HCT116 (cell line): ENCODE measurements at regions not wholly inside any gene's neighbourhood (a gene's known extent, or its start where the extent isn't known, plus 50 kb on each side); places are given as distances from the start of the nearest gene placed in this dataset.

Source experiments
- CEBPB ChIP-seq: IDR thresholded peaks from 2 replicates; pipeline ENCODE4 v1.6.1; 2012; ENCODE audit warnings: low read depth
- EZH2 ChIP-seq: fragments of 200-600 bp; sonication (generic); IDR thresholded peaks from 2 replicates; pipeline ENCODE4 v1.6.1; 2017; ENCODE audit warnings: antibody characterized with exemption, mixed run types
- EZH2phosphoT487 ChIP-seq: fragments of 200-600 bp; IDR thresholded peaks from 2 replicates; pipeline ENCODE4 v1.6.1; 2018; ENCODE audit warnings: antibody characterized with exemption, borderline replicate concordance
- JUND ChIP-seq: IDR thresholded peaks from 2 replicates; pipeline ENCODE4 v1.6.1; 2012
- POLR2A ChIP-seq: IDR thresholded peaks from 2 replicates; pipeline ENCODE4 v1.7.0; 2011; ENCODE audit warnings: borderline replicate concordance; ENCODE audit not compliant: insufficient read depth, insufficient read length; ENCODE audit errors: extremely low read depth
- POLR2AphosphoS5 ChIP-seq: IDR thresholded peaks from 2 replicates; pipeline ENCODE4 v1.6.1; 2011; ENCODE audit warnings: mild to moderate bottlenecking, low read depth, low read length, moderate library complexity
- RAD21 ChIP-seq: IDR thresholded peaks from 2 replicates; pipeline ENCODE4 v1.6.1; 2012; ENCODE audit warnings: low read depth, mild to moderate bottlenecking
- SP1 ChIP-seq: IDR thresholded peaks from 2 replicates; pipeline ENCODE4 v1.6.1; 2012; ENCODE audit warnings: low read depth
- ZFX ChIP-seq: fragments of 450-650 bp; IDR thresholded peaks from 2 replicates; pipeline ENCODE4 v1.6.1; 2017
- ZNF274 ChIP-seq: fragments of 200-500 bp; sonication (Bioruptor generic); IDR thresholded peaks from 2 replicates; pipeline ENCODE4 v1.6.1; 2014; ENCODE audit warnings: mild to moderate bottlenecking, low read depth, low read length, inconsistent platforms
- TF ChIP-seq, protein P1 (sequence below), 3 experiments: fragments of 200-600 bp in 1 of 3; sonication (generic) in 1 of 3; IDR thresholded peaks in 2 of 3; conservative IDR thresholded peaks in 1 of 3; 2 replicates each; pipeline ENCODE4 v1.5.1; 2012 to 2017; ENCODE audit warnings: low read depth in 2 of 3, low read length in 2 of 3, antibody characterized with exemption in 1 of 3, borderline replicate concordance in 1 of 3, control low read depth in 1 of 3, mild to moderate bottlenecking in 1 of 3, mixed read lengths in 1 of 3, mixed run types in 1 of 3, moderate library complexity in 1 of 3; ENCODE audit not compliant: insufficient read depth in 1 of 3
- TF ChIP-seq, protein P2 (sequence below): IDR thresholded peaks from 2 replicates; pipeline ENCODE4 v1.6.1; 2012

DNA sequence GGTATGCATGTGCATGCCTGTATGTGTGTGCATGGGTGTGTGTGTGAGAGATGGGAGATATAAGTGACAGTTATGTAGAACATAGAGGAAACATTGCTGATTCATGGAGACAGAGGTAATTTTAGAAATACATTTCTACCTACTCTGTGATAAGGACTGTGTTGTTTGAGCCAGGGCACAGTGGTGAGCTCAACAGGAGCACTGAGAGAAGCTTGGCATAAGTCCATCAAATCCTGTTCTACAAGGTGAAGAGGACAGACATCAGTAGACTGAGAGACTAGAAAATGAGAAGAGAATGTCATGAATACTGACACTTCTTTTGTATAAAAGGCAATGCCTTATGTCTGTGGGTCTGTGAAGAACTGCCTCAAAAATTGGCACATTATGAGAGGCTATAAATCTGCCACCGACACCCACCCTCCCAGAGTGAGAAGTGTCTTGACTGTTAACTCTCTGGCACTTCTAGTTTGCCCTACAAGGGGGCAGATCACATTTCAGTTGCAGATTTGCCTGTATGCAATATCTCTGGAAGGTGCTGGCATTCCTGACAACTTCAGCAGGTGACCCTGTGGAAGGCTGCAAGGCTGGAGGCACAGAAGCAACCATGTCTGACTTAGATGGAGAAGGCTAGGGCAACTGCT lies 962.3 kb upstream of the NRXN1 start:
- no peak for TF ChIP-seq ZNF274
- TF ChIP-seq, protein P1, sequence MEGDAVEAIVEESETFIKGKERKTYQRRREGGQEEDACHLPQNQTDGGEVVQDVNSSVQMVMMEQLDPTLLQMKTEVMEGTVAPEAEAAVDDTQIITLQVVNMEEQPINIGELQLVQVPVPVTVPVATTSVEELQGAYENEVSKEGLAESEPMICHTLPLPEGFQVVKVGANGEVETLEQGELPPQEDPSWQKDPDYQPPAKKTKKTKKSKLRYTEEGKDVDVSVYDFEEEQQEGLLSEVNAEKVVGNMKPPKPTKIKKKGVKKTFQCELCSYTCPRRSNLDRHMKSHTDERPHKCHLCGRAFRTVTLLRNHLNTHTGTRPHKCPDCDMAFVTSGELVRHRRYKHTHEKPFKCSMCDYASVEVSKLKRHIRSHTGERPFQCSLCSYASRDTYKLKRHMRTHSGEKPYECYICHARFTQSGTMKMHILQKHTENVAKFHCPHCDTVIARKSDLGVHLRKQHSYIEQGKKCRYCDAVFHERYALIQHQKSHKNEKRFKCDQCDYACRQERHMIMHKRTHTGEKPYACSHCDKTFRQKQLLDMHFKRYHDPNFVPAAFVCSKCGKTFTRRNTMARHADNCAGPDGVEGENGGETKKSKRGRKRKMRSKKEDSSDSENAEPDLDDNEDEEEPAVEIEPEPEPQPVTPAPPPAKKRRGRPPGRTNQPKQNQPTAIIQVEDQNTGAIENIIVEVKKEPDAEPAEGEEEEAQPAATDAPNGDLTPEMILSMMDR (IDR thresholded peaks at IDR 0.05 in 2 of 3, conservative IDR thresholded peaks at IDR 0.05 in 1 of 3; ENCODE audit: borderline replicate concordance in 1 of 3, insufficient read depth in 1 of 3, low read depth in 2 of 3, low read length in 2 of 3) = no peak
- TF ChIP-seq ZFX = no peak
- no peak for TF ChIP-seq RAD21
- TF ChIP-seq EZH2 = no peak
- TF ChIP-seq SP1 = no peak
- no peak for TF ChIP-seq POLR2A
- TF ChIP-seq, protein P2, sequence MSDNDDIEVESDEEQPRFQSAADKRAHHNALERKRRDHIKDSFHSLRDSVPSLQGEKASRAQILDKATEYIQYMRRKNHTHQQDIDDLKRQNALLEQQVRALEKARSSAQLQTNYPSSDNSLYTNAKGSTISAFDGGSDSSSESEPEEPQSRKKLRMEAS = no peak
- no peak for TF ChIP-seq CEBPB
- no peak for TF ChIP-seq JUND
- TF ChIP-seq POLR2AphosphoS5 = no peak
- TF ChIP-seq EZH2phosphoT487 = no peak
